ENCODE measurements at regions not wholly inside any gene's neighbourhood (a gene's known extent, or its start where the extent isn't known, plus 50 kb on each side); places are given as distances from the start of the nearest gene placed in this dataset.

DNA sequence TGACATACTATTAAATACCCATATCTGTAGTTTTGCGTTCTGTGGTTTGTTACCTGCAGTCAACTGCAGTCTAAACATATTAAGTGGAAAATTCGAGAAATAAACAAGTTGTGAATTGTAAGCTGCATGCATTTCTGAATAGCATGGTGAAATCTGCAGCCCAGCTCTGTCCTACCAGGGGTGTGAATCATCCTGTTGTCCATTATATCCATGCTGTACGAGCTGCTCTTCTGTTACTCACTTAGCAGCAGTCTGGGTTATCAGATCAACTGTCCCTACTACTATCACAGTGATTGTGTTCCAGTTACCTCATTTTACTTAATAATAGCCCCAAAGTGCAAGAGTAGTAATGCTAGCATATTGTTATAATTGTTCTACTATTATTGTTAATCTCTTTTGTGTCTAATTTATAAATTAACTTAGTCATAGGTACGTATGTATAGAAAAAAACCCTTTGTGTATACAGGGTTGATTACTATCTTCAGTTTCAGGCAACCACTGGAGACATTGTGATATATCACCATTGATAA is 173.7 kb upstream of the FAT4 start:
- DNase-seq (ENCODE audit: extremely low read depth, low read depth): no peak
- TF ChIP-seq CTCF (IDR thresholded peaks at IDR 0.05; ENCODE audit: low read depth, low read length): no peak

DNA sequence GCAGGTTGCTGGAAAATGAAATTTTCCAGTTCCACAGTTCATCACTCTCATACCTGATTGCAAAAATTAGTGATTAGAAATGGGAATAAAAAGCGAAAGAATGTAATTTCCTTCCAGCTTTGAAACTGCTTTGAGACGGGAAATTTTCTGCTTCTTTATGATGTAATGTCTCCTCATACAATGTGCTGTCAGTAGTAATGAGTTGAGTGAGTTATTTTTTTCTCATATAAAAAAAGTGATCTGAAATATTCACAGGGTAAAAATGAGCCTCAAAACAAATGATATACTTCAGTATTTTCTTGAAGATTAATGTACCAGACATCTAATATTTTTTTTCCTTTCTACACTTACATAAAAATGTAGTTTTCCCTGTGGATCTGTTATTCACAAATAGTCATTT is 179.1 kb upstream of the FAT4 start:
- no peak for DNase-seq (ENCODE audit: extremely low read depth, low read depth)
- no peak for TF ChIP-seq CTCF (IDR thresholded peaks at IDR 0.05; ENCODE audit: low read depth, low read length)

DNA sequence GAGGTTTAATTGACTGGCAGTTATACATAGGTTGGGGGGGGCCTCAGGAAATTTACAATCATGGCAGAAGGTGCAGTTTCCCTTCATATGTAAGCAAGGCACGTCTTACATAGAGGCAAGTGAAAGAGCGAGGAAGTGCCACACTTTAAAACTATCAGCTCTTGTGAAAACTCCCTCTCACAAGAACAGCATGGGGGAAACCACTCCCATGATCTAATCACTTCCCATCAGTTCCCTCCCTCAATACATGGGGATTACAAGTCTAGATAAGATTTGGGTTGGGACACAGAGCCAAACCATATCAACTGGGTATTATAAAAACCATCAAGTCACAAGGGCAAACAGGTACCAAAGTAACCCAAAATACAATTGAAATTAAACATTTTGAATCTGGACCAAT is 182.0 kb upstream of the FAT4 start:
- no peak for TF ChIP-seq CTCF (IDR thresholded peaks at IDR 0.05; ENCODE audit: low read depth, low read length)
- no peak for DNase-seq (ENCODE audit: extremely low read depth, low read depth)

DNA sequence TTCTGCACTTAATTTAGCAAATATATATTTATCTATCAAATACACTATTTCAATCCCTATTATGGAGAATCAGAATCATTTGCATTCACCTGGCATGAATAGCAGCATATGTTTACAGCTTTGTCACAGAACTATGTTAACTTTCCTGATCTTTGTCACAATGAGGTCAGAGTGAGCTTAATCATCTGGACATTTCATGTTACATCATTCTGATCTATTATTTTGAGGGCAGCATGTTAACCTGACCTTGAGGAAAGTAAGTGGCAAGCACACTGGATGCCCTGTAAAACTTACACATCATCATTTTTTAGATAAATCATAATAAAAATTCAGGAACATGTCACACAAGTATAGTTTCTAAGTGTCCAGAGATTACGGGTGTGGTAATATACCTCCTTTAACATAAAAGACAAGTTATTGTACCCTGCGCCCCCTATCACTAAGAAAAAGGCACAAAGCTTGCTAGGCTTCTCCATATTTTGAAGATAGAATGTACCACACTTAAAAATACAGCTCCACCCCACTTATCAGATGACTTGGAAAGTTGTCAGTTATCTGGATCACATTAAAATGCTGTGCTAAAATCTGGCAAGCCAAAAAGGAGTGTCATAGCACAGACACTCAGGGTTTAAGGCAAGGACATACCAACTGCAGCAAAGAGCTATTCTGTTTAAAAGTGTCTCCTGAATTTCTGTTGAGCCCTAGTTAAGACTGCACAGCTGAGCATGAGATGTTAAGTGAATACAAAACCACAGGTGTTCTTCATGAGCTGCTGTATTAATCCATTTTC is 182.7 kb upstream of the FAT4 start:
- DNase-seq (ENCODE audit: extremely low read depth, low read depth): no peak

DNA sequence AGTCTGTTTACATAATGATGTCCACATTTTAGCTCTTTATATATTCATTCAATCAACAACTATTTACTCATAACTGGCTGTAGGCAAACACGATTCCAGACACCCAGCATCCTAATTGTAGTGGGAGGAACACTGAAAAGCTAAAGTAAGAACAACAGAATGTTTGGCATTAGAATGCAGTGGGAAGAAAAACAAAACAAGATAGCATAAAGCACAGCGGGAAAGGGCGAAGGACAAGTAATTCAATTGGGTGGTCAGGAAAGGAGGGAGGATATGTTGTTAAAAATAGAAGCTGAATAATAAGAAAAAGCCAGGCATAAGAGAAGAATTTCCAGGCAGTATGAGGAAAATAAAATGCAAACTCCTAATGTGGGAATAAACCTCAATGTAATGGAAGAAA is 189.5 kb upstream of the FAT4 start:
- no peak for DNase-seq (ENCODE audit: extremely low read depth, low read depth)
- no peak for TF ChIP-seq CTCF (IDR thresholded peaks at IDR 0.05; ENCODE audit: low read depth, low read length)

More for the DNA sequence above, 182.7 kb upstream of the FAT4 start:
- no peak for TF ChIP-seq CTCF (IDR thresholded peaks at IDR 0.05; ENCODE audit: low read depth, low read length)

GRCh38 chr4:125123570-125124109 is 191.1 kb upstream of the FAT4 start:
- DNase-seq (ENCODE audit: extremely low read depth, low read depth): no peak
- no peak for TF ChIP-seq CTCF (IDR thresholded peaks at IDR 0.05; ENCODE audit: low read depth, low read length)

GRCh38 chr4:125121581-125121980 is 193.2 kb upstream of the FAT4 start:
- TF ChIP-seq CTCF (IDR thresholded peaks at IDR 0.05; ENCODE audit: low read depth, low read length): no peak
- DNase-seq (ENCODE audit: extremely low read depth, low read depth): no peak

Data from AG09319 (cell line).